NCI-H524 (cell line): ENCODE measurements at regions not wholly inside any gene's neighbourhood (a gene's known extent, or its start where the extent isn't known, plus 50 kb on each side); places are given as distances from the start of the nearest gene placed in this dataset.

Experiments
- DNase-seq, 2 experiments: peaks; one replicate each; lab custom pipeline; 2025; lab: John Stamatoyannopoulos, UW

GRCh38 chr3:13227315-13228165 is 154.3 kb upstream of the IQSEC1 start:
- DNase-seq, result no peak

GRCh38 chr3:13224967-13225366 is 151.7 kb upstream of the IQSEC1 start:
- no peak for DNase-seq

GRCh38 chr3:13223574-13224237 is 150.5 kb upstream of the IQSEC1 start:
- no peak for DNase-seq

GRCh38 chr3:13222891-13223573 is 149.8 kb upstream of the IQSEC1 start:
- no peak for DNase-seq

- DNase-seq, result no peak
Observed at GRCh38 chr3:13222131-13222530, 148.9 kb upstream of the IQSEC1 start.

- DNase-seq, result no peak
Observed at GRCh38 chr3:13221491-13222061, 148.3 kb upstream of the IQSEC1 start.

- DNase-seq, result no peak
Observed at GRCh38 chr3:13220991-13221390, 147.8 kb upstream of the IQSEC1 start.

GRCh38 chr3:13219902-13220296 is 146.7 kb upstream of the IQSEC1 start:
- DNase-seq, result no peak

- no peak for DNase-seq
Observed at GRCh38 chr3:13219077-13219901, 146.1 kb upstream of the IQSEC1 start.

GRCh38 chr3:13218541-13218908 is 145.3 kb upstream of the IQSEC1 start:
- no peak for DNase-seq

- peak in 1 of 2 experiments; percentile 62 for DNase-seq
Observed at GRCh38 chr3:13217736-13218540, 144.7 kb upstream of the IQSEC1 start.

GRCh38 chr3:13217253-13217652 is 144.0 kb upstream of the IQSEC1 start:
- DNase-seq, result no peak

- DNase-seq, result no peak
Observed at GRCh38 chr3:13215940-13216546, 142.8 kb upstream of the IQSEC1 start.

- DNase-seq, result peak; percentile 76 to 92
Observed at GRCh38 chr3:13214847-13215472, 141.7 kb upstream of the IQSEC1 start.

GRCh38 chr3:13213911-13214846 is 140.9 kb upstream of the IQSEC1 start:
- no peak for DNase-seq

- no peak for DNase-seq
Observed at GRCh38 chr3:13213490-13213889, 140.3 kb upstream of the IQSEC1 start.

- no peak for DNase-seq
Observed at GRCh38 chr3:13211605-13212210, 138.5 kb upstream of the IQSEC1 start.

- peak; percentile 80 to 89 for DNase-seq
Observed at GRCh38 chr3:13210221-13210975, 137.2 kb upstream of the IQSEC1 start.
